ENCODE measurements at regions not wholly inside any gene's neighbourhood (a gene's known extent, or its start where the extent isn't known, plus 50 kb on each side); places are given as distances from the start of the nearest gene placed in this dataset.

GRCh38 chr6:73989428-73989827, 293.4 kb downstream of the CD109 start:
- ChIA-PET POLR2A (no interaction called here), CTCF (interaction anchor here (1.7 kb wide), 1 partner anchor 19 kb away, joined by 5 read pairs; no protein-coding TSS in a partner anchor)
- H3K27me3 ChIP-seq (ENCODE audit: control insufficient read depth, insufficient read depth, low read length) = no peaks in the 10 kb centered on the region
- H3K36me3 ChIP-seq (ENCODE audit: control insufficient read depth, insufficient read depth, low read length) = no peaks in the 10 kb centered on the region
- TF ChIP-seq, protein P1, sequence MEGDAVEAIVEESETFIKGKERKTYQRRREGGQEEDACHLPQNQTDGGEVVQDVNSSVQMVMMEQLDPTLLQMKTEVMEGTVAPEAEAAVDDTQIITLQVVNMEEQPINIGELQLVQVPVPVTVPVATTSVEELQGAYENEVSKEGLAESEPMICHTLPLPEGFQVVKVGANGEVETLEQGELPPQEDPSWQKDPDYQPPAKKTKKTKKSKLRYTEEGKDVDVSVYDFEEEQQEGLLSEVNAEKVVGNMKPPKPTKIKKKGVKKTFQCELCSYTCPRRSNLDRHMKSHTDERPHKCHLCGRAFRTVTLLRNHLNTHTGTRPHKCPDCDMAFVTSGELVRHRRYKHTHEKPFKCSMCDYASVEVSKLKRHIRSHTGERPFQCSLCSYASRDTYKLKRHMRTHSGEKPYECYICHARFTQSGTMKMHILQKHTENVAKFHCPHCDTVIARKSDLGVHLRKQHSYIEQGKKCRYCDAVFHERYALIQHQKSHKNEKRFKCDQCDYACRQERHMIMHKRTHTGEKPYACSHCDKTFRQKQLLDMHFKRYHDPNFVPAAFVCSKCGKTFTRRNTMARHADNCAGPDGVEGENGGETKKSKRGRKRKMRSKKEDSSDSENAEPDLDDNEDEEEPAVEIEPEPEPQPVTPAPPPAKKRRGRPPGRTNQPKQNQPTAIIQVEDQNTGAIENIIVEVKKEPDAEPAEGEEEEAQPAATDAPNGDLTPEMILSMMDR (IDR thresholded peaks at IDR 0.05; ENCODE audit: insufficient read depth, low read depth, low read length) = no peak
- H3K4me3 ChIP-seq (ENCODE audit: low read depth, low read length) = no peak overlapping the region
- no peak for DNase-seq (ENCODE audit: low read depth)

GRCh38 chr6:73985891-73986290, 289.9 kb downstream of the CD109 start:
- peak; percentile 89 for DNase-seq (ENCODE audit: low read depth)
- no peak overlapping the region for H3K4me3 ChIP-seq (ENCODE audit: low read depth, low read length)
- ChIA-PET POLR2A (interaction anchor here (0.6 to 0.7 kb wide), 2 partner anchors 133 to 592 kb away, joined by 5 to 8 read pairs; no protein-coding TSS in a partner anchor), CTCF (interaction anchor here (0.7 to 4.1 kb wide), 5 partner anchors 9 to 1224 kb away, joined by 3 to 24 read pairs (median 8); partner anchors contain the start of gene COL12A1)
- no peaks in the 10 kb centered on the region for H3K27me3 ChIP-seq (ENCODE audit: control insufficient read depth, insufficient read depth, low read length)
- TF ChIP-seq, protein P1 (IDR thresholded peaks at IDR 0.05; ENCODE audit: insufficient read depth, low read depth, low read length) = peak; percentile 45
- no peaks in the 10 kb centered on the region for H3K36me3 ChIP-seq (ENCODE audit: control insufficient read depth, insufficient read depth, low read length)

GRCh38 chr6:73984571-73985210, 288.7 kb downstream of the CD109 start:
- no peaks in the 10 kb centered on the region for H3K27me3 ChIP-seq (ENCODE audit: control insufficient read depth, insufficient read depth, low read length)
- DNase-seq (ENCODE audit: low read depth) = peak; percentile 33
- H3K36me3 ChIP-seq (ENCODE audit: control insufficient read depth, insufficient read depth, low read length) = no peaks in the 10 kb centered on the region
- ChIA-PET CTCF (interaction anchor here (0.7 to 4.1 kb wide), 6 partner anchors 15 to 1227 kb away, joined by 3 to 24 read pairs (median 6); partner anchors contain the start of gene COL12A1), POLR2A (no interaction called here)
- TF ChIP-seq, protein P1 (IDR thresholded peaks at IDR 0.05; ENCODE audit: insufficient read depth, low read depth, low read length) = no peak
- no peak overlapping the region for H3K4me3 ChIP-seq (ENCODE audit: low read depth, low read length)

DNA sequence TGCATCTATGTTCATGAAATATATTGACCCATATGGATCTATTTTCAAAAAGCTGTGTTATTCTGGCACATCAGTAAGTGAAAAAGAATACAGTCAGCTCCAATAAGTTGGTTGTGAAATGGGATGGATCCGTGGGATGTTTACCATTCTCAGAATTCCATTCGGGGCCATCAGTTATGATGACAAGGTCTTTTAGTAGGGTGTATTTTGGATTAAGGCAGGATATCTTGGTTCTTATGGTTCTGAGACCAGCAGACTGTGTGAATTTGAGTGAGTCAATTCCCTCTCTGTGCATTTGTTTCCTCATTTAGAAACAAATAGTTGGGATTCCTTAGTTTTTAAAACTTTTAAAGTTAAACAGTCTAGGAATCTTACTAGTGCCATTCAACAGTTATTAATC, 287.4 kb downstream of the CD109 start:
- Histone ChIP-seq H3K27me3 (ENCODE audit: control insufficient read depth, insufficient read depth, low read length) (no peaks in the 10 kb centered on the region), H3K36me3 (ENCODE audit: control insufficient read depth, insufficient read depth, low read length) (no peaks in the 10 kb centered on the region), H3K4me3 (ENCODE audit: low read depth, low read length) (no peak overlapping the region)
- ChIA-PET POLR2A (interaction anchor here (0.6 kb wide), 2 partner anchors 40 to 1116 kb away, joined by 3 read pairs; no protein-coding TSS in a partner anchor), CTCF (interaction anchor here (0.7 to 4.1 kb wide), 9 partner anchors 11 to 1226 kb away, joined by 3 to 24 read pairs (median 4); partner anchors contain the start of gene COL12A1)
- TF ChIP-seq, protein P1 (IDR thresholded peaks at IDR 0.05; ENCODE audit: insufficient read depth, low read depth, low read length) = no peak
- peak; percentile 67 for DNase-seq (ENCODE audit: low read depth)

GRCh38 chr6:73980096-73980495, 284.1 kb downstream of the CD109 start:
- TF ChIP-seq, protein P1 (IDR thresholded peaks at IDR 0.05; ENCODE audit: insufficient read depth, low read depth, low read length) = no peak
- Histone ChIP-seq H3K36me3 (ENCODE audit: control insufficient read depth, insufficient read depth, low read length) (no peaks in the 10 kb centered on the region), H3K4me3 (ENCODE audit: low read depth, low read length) (no peak overlapping the region), H3K27me3 (ENCODE audit: control insufficient read depth, insufficient read depth, low read length) (no peaks in the 10 kb centered on the region)
- CTCF ChIA-PET = interaction anchor here (1.4 to 3.0 kb wide), 4 partner anchors 10 to 1229 kb away, joined by 4 to 28 read pairs (median 6); no protein-coding TSS in a partner anchor
- POLR2A ChIA-PET = interaction anchor here (0.6 kb wide), 1 partner anchor 300 kb away, joined by 3 read pairs; no protein-coding TSS in a partner anchor
- DNase-seq (ENCODE audit: low read depth) = no peak

Data from BJ (cell line).